ENCODE measurements at regions not wholly inside any gene's neighbourhood (a gene's known extent, or its start where the extent isn't known, plus 50 kb on each side); places are given as distances from the start of the nearest gene placed in this dataset.

DNA sequence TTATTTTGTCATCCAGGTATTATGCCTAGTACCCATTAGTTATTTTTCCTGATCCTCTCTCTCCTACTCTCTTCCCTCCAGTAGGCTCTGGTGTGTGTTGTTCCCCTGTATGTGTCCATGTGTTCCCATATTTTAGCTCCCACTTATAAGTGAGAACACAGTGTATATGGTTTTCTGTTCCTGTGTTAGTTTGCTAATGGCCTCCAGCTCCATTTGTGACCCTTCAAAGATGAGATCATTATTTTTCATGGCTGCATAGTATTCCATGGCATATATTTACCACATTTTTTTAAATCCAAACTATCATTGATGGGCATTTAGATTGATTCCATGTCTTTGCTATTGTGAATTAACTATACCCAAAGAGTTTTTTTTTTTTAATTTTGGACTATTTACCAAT is 1675.7 kb upstream of the B3GALT2 start:
- Histone ChIP-seq H3K36me3 (ENCODE audit: control insufficient read depth in 2 of 2, insufficient read depth in 2 of 2, low read length in 1 of 2) (no peaks in the 10 kb centered on the region), H3K27me3 (replicated peaks in 1 of 2; ENCODE audit: control insufficient read depth in 2 of 2, insufficient read depth in 2 of 2, low read length in 1 of 2) (no peaks in the 10 kb centered on the region), H3K4me2 (ENCODE audit: control insufficient read depth, insufficient read depth) (no peak overlapping the region), H3K4me1 (ENCODE audit: control insufficient read depth, insufficient read depth, low read length) (no peaks in the 10 kb centered on the region; the same call in 1 of the 2 replicates), H3K27ac (ENCODE audit: control insufficient read depth, insufficient read depth) (no peak overlapping the region), H3K9ac (ENCODE audit: control insufficient read depth, insufficient read depth, low read length) (no peak overlapping the region), H2AFZ (ENCODE audit: control insufficient read depth, low read depth, low read length) (no peak overlapping the region), H4K20me1 (ENCODE audit: control insufficient read depth, insufficient read depth) (no peaks in the 10 kb centered on the region), H3K4me3 (no peak overlapping the region), H3K79me2 (ENCODE audit: control insufficient read depth, insufficient read depth, low read length) (no peaks in the 10 kb centered on the region), H3K9me3 (replicated peaks; ENCODE audit: control insufficient read depth, insufficient read depth, low read length) (no peaks in the 10 kb centered on the region; the same call in 2 of the 3 replicates)
- CTCF ChIA-PET, result interaction anchor here (0.6 kb wide), 1 partner anchor 14 kb away, joined by 3 read pairs; no protein-coding TSS in a partner anchor
- no TSS peak for BruUV-seq (replicated peaks)
- FAIRE-seq (no peak), DNase-seq (ENCODE audit: low read depth, low spot score) (no peak), ATAC-seq (no peak)
- SMC1A ChIA-PET (ENCODE audit: uncharacterized antibody, unreplicated experiment), result no interaction called here
- RAD21 ChIA-PET (ENCODE audit: unreplicated experiment), result no interaction called here
- POLR2A ChIA-PET, result interaction anchor here (0.6 kb wide), 1 partner anchor 29 kb away, joined by 5 read pairs; no protein-coding TSS in a partner anchor
- no peak for TF ChIP-seq TCF3 (IDR thresholded peaks at IDR 0.05; ENCODE audit: borderline replicate concordance, insufficient read depth, low read depth, low read length)
- no peak for TF ChIP-seq CHD4 (IDR thresholded peaks at IDR 0.05)
- TF ChIP-seq, protein P1, sequence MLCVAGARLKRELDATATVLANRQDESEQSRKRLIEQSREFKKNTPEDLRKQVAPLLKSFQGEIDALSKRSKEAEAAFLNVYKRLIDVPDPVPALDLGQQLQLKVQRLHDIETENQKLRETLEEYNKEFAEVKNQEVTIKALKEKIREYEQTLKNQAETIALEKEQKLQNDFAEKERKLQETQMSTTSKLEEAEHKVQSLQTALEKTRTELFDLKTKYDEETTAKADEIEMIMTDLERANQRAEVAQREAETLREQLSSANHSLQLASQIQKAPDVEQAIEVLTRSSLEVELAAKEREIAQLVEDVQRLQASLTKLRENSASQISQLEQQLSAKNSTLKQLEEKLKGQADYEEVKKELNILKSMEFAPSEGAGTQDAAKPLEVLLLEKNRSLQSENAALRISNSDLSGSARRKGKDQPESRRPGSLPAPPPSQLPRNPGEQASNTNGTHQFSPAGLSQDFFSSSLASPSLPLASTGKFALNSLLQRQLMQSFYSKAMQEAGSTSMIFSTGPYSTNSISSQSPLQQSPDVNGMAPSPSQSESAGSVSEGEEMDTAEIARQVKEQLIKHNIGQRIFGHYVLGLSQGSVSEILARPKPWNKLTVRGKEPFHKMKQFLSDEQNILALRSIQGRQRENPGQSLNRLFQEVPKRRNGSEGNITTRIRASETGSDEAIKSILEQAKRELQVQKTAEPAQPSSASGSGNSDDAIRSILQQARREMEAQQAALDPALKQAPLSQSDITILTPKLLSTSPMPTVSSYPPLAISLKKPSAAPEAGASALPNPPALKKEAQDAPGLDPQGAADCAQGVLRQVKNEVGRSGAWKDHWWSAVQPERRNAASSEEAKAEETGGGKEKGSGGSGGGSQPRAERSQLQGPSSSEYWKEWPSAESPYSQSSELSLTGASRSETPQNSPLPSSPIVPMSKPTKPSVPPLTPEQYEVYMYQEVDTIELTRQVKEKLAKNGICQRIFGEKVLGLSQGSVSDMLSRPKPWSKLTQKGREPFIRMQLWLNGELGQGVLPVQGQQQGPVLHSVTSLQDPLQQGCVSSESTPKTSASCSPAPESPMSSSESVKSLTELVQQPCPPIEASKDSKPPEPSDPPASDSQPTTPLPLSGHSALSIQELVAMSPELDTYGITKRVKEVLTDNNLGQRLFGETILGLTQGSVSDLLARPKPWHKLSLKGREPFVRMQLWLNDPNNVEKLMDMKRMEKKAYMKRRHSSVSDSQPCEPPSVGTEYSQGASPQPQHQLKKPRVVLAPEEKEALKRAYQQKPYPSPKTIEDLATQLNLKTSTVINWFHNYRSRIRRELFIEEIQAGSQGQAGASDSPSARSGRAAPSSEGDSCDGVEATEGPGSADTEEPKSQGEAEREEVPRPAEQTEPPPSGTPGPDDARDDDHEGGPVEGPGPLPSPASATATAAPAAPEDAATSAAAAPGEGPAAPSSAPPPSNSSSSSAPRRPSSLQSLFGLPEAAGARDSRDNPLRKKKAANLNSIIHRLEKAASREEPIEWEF (IDR thresholded peaks at IDR 0.05; ENCODE audit: insufficient replicate concordance, low read depth, low read length), result no peak
- no peak for TF ChIP-seq TARDBP (IDR thresholded peaks at IDR 0.05; ENCODE audit: borderline replicate concordance)
- TF ChIP-seq, protein P2, sequence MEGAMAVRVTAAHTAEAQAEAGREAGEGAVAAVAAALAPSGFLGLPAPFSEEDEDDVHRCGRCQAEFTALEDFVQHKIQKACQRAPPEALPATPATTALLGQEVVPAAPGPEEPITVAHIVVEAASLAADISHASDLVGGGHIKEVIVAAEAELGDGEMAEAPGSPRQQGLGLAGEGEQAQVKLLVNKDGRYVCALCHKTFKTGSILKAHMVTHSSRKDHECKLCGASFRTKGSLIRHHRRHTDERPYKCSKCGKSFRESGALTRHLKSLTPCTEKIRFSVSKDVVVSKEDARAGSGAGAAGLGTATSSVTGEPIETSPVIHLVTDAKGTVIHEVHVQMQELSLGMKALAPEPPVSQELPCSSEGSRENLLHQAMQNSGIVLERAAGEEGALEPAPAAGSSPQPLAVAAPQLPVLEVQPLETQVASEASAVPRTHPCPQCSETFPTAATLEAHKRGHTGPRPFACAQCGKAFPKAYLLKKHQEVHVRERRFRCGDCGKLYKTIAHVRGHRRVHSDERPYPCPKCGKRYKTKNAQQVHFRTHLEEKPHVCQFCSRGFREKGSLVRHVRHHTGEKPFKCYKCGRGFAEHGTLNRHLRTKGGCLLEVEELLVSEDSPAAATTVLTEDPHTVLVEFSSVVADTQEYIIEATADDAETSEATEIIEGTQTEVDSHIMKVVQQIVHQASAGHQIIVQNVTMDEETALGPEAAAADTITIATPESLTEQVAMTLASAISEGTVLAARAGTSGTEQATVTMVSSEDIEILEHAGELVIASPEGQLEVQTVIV (IDR thresholded peaks at IDR 0.05; ENCODE audit: borderline replicate concordance, partially characterized antibody), result no peak
- no peak for TF ChIP-seq NR2C2 (IDR thresholded peaks at IDR 0.05; ENCODE audit: borderline replicate concordance, control insufficient read depth, insufficient read length, low read depth)
- TF ChIP-seq RAD51 (IDR thresholded peaks at IDR 0.05), result no peak
- TF ChIP-seq TCF7 (IDR thresholded peaks at IDR 0.05; ENCODE audit: borderline replicate concordance), result no peak
- TF ChIP-seq IRF4 (IDR thresholded peaks at IDR 0.05; ENCODE audit: low read depth, low read length), result no peak
- intact Hi-C loops (cut with micrococcal nuclease; ENCODE audit: unreplicated experiment), result no loop called here
- in situ Hi-C loops (cut with MboI), result no loop called here
